ENCODE measurements at regions not wholly inside any gene's neighbourhood (a gene's known extent, or its start where the extent isn't known, plus 50 kb on each side); places are given as distances from the start of the nearest gene placed in this dataset.

DNA sequence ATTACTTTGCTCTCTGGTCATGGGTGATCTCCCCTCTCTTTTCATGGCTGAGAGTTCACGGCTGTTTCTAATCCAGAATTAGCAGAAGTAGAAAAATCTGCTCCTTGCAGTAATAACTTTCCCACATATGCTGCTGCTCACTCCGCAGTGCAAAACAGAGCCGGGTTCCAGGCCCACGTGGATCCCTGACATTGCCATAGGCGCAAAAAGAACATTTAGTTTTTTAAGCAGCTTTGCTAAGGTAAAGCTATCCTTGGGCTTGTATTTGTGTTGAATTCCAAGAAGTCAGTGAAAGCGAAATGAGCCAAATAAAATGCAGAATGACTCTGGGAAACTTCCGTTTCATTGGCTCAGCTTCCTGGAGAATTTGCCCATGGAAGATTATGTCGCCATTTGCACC lies 633.7 kb upstream of the SUCLG2 start:
- TF ChIP-seq CTCF (conservative IDR thresholded peaks at IDR 0.05 in 1 of 2, IDR thresholded peaks at IDR 0.05 in 1 of 2; ENCODE audit: low read depth in 1 of 2, low read length in 2 of 2) (no peak), EZH2 (IDR thresholded peaks at IDR 0.05; ENCODE audit: low read length, missing control alignments) (no peak)
